IMR-90 (cell line): ENCODE measurements at regions not wholly inside any gene's neighbourhood (a gene's known extent, or its start where the extent isn't known, plus 50 kb on each side); places are given as distances from the start of the nearest gene placed in this dataset.

Experiments used
- ATAC-seq: fragments of 200-7000 bp; cut with Tn5 transposase; 2 replicates; pipeline ENCODE4 v1.9.1; 2020; ENCODE audit warnings: low read depth, mild to moderate bottlenecking, moderate library complexity
- BruUV-seq: library from RNA; stranded (reverse); fragments of 400-500 nt; replicated peaks from 2 replicates; lab custom pipeline; 2021; lab: Mats Ljungman, UMichigan
- CTCF ChIA-PET: fragments of 300-600 bp; formaldehyde crosslinking; extraction: SDS; loops from one replicate; lab custom pipeline; 2021; ENCODE audit warnings: antibody characterized with exemption; lab: Yijun Ruan, JAX
- POLR2A ChIA-PET: fragments of 300-600 bp; sonication (Branson Sonifier 250); formaldehyde crosslinking; loops from one replicate; lab custom pipeline; 2022; ENCODE audit warnings: antibody characterized with exemption; ENCODE audit not compliant: unreplicated experiment; lab: Charles Lee
- DNase-seq: peaks from one replicate; pipeline ENCODE4 v3.0.0; 2013
- H2AFZ ChIP-seq: replicated peaks from 2 replicates; pipeline ENCODE3; 2013; ENCODE audit warnings: low read length, mild to moderate bottlenecking; ENCODE audit not compliant: poor library complexity
- H2AK5ac ChIP-seq: 2 replicates; pipeline ENCODE4 v1.6.1; 2013; ENCODE audit warnings: low read depth, low read length, inconsistent platforms
- H2AK9ac ChIP-seq: replicated peaks from 2 replicates; pipeline ENCODE3; 2013; ENCODE audit warnings: mild to moderate bottlenecking, low read depth, low read length, moderate library complexity; ENCODE audit not compliant: poor library complexity
- H2BK120ac ChIP-seq: 2 replicates; pipeline ENCODE4 v1.6.1; 2013; ENCODE audit warnings: low read depth, low read length, inconsistent platforms
- H2BK15ac ChIP-seq: 3 replicates; pipeline ENCODE4 v1.6.1; 2013; ENCODE audit warnings: low read depth, low read length, inconsistent platforms
- H2BK20ac ChIP-seq: 2 replicates; pipeline ENCODE4 v1.6.1; 2013; ENCODE audit warnings: low read depth, mild to moderate bottlenecking, inconsistent platforms, low read length, moderate library complexity
- H2BK5ac ChIP-seq: 2 replicates; pipeline ENCODE4 v1.6.1; 2013; ENCODE audit warnings: mild to moderate bottlenecking, low read depth, low read length, inconsistent platforms; ENCODE audit not compliant: poor library complexity, severe bottlenecking
- H3K14ac ChIP-seq: replicated peaks from 2 replicates; pipeline ENCODE4 v1.6.1; 2013; ENCODE audit warnings: low read depth, low read length, inconsistent platforms
- H3K18ac ChIP-seq: 2 replicates; pipeline ENCODE4 v1.6.1; 2013; ENCODE audit warnings: low read depth, low read length, control low read depth
- H3K23ac ChIP-seq: 2 replicates; pipeline ENCODE4 v1.6.1; 2013; ENCODE audit warnings: low read depth, low read length, inconsistent platforms
- H3K27ac ChIP-seq: 2 replicates; pipeline ENCODE4 v1.5.1; 2013; ENCODE audit warnings: mild to moderate bottlenecking, control low read depth, low read length; ENCODE audit not compliant: insufficient read depth
- H3K27me3 ChIP-seq: 2 replicates; pipeline ENCODE4 v1.6.1; 2013; ENCODE audit warnings: low read length; ENCODE audit not compliant: control insufficient read depth, insufficient read depth
- H3K36me3 ChIP-seq: 2 replicates; pipeline ENCODE4 v1.6.1; 2013; ENCODE audit warnings: low read length, mixed read lengths; ENCODE audit not compliant: control insufficient read depth, insufficient read depth
- H3K4ac ChIP-seq: 2 replicates; pipeline ENCODE4 v1.6.1; 2013; ENCODE audit warnings: low read depth, low read length, inconsistent platforms
- H3K4me1 ChIP-seq: 2 replicates; pipeline ENCODE4 v1.6.1; 2013; ENCODE audit warnings: low read length, mixed read lengths; ENCODE audit not compliant: control insufficient read depth, insufficient read depth
- H3K4me2 ChIP-seq: 2 replicates; pipeline ENCODE4 v1.6.1; 2013; ENCODE audit warnings: low read depth, mild to moderate bottlenecking, control low read depth, low read length, moderate library complexity
- H3K4me3 ChIP-seq: 2 replicates; pipeline ENCODE4 v1.5.1; 2013; ENCODE audit warnings: low read depth, mild to moderate bottlenecking, control low read depth, low read length, moderate library complexity; ENCODE audit not compliant: insufficient read depth
- H3K56ac ChIP-seq: 2 replicates; pipeline ENCODE4 v1.6.1; 2013; ENCODE audit warnings: low read length, inconsistent platforms; ENCODE audit not compliant: insufficient read depth; ENCODE audit errors: extremely low read depth
- H3K79me1 ChIP-seq, 2 experiments: 2 replicates each; pipeline ENCODE4 v1.6.1; 2013; ENCODE audit warnings: low read length in 2 of 2, inconsistent platforms in 1 of 2, low read depth in 1 of 2
- H3K9ac ChIP-seq: 2 replicates; pipeline ENCODE4 v1.6.1; 2013; ENCODE audit warnings: low read depth, low read length, control low read depth
- H3K9me1 ChIP-seq: 2 replicates; pipeline ENCODE4 v1.6.1; 2013; ENCODE audit warnings: low read length, inconsistent platforms; ENCODE audit not compliant: insufficient read depth
- H3K9me3 ChIP-seq: 2 replicates; pipeline ENCODE4 v1.6.1; 2013; ENCODE audit warnings: low read length; ENCODE audit not compliant: control insufficient read depth, insufficient read depth
- H4K20me1 ChIP-seq: 2 replicates; pipeline ENCODE4 v1.6.1; 2013; ENCODE audit warnings: low read length, inconsistent platforms; ENCODE audit not compliant: insufficient read depth
- H4K5ac ChIP-seq: 2 replicates; pipeline ENCODE4 v1.6.1; 2013; ENCODE audit warnings: mild to moderate bottlenecking, low read depth, low read length, control low read depth
- H4K8ac ChIP-seq, 2 experiments: 2 replicates each; pipeline ENCODE4 v1.6.1; 2013; ENCODE audit warnings: low read depth in 2 of 2, low read length in 2 of 2, control low read depth in 1 of 2, inconsistent platforms in 1 of 2
- H4K91ac ChIP-seq: 2 replicates; pipeline ENCODE4 v1.6.1; 2013; ENCODE audit warnings: low read depth, low read length, inconsistent platforms; ENCODE audit not compliant: insufficient read depth
- BHLHE40 ChIP-seq: fragments of 150-350 bp; IDR thresholded peaks from 2 replicates; pipeline ENCODE4 v1.6.1; 2016; ENCODE audit warnings: mild to moderate bottlenecking, low read depth, low read length
- CEBPB ChIP-seq: IDR thresholded peaks from 2 replicates; pipeline ENCODE4 v1.6.1; 2012; ENCODE audit warnings: low read depth, low read length, improper control_type of control experiment
- CHD1 ChIP-seq: IDR thresholded peaks from 2 replicates; pipeline ENCODE4 v1.6.1; 2012; ENCODE audit warnings: low read depth, low read length, improper control_type of control experiment
- FOS ChIP-seq: fragments of 150-350 bp; IDR thresholded peaks from 2 replicates; pipeline ENCODE4 v1.6.1; 2016; ENCODE audit warnings: low read depth, low read length
- MAFK ChIP-seq: IDR thresholded peaks from 2 replicates; pipeline ENCODE4 v1.6.1; 2012; ENCODE audit warnings: low read depth, low read length, improper control_type of control experiment
- MAZ ChIP-seq: IDR thresholded peaks from 2 replicates; pipeline ENCODE4 v1.6.1; 2012; ENCODE audit warnings: low read depth, mild to moderate bottlenecking, low read length, improper control_type of control experiment, moderate library complexity, borderline replicate concordance
- MXI1 ChIP-seq: IDR thresholded peaks from 2 replicates; pipeline ENCODE4 v1.6.1; 2012; ENCODE audit warnings: low read depth, mild to moderate bottlenecking, low read length, moderate library complexity, borderline replicate concordance
- NFE2L2 ChIP-seq: fragments of 150-350 bp; IDR thresholded peaks from 2 replicates; pipeline ENCODE4 v1.6.1; 2016; ENCODE audit warnings: low read depth, mild to moderate bottlenecking, low read length
- POLR2A ChIP-seq: IDR thresholded peaks from 2 replicates; pipeline ENCODE4 v1.6.1; 2012; ENCODE audit warnings: mild to moderate bottlenecking, low read depth, low read length
- RAD21 ChIP-seq: IDR thresholded peaks from 2 replicates; pipeline ENCODE4 v1.6.1; 2012; ENCODE audit warnings: low read length, improper control_type of control experiment
- RCOR1 ChIP-seq: IDR thresholded peaks from 2 replicates; pipeline ENCODE4 v1.6.1; 2012; ENCODE audit warnings: mild to moderate bottlenecking, low read length, improper control_type of control experiment; ENCODE audit not compliant: insufficient replicate concordance
- RFX5 ChIP-seq: IDR thresholded peaks from 2 replicates; pipeline ENCODE4 v1.8.0; 2012; ENCODE audit warnings: low read depth, mild to moderate bottlenecking, low read length, moderate library complexity
- SMC3 ChIP-seq: fragments of 150-350 bp; IDR thresholded peaks from 2 replicates; pipeline ENCODE4 v1.6.1; 2016; ENCODE audit warnings: low read depth, mild to moderate bottlenecking, antibody characterized with exemption, low read length, moderate library complexity
- WGBS, 2 experiments: methylation state at CpG; one replicate each; pipeline versions ENCODE4 v1.1.5 to v1.1.7; 2013; ENCODE audit warnings: missing lambda C conversion rate in 2 of 2; ENCODE audit not compliant: insufficient read length in 1 of 2; ENCODE audit errors: extremely low coverage in 2 of 2; 5-methylcytosine and 5-hydroxymethylcytosine counted together
- dilution Hi-C: fragments of 300-500 bp; cut with HindIII; formaldehyde crosslinking; loops from one replicate; pipeline ENCODE4 v1.14.3; 2018; ENCODE audit warnings: low sequenced_read_pairs; ENCODE audit not compliant: unreplicated experiment
- in situ Hi-C: fragments of 300-500 bp; cut with MboI; formaldehyde crosslinking; loops from 3 replicates; pipeline ENCODE4 v1.14.3; 2019; ENCODE audit warnings: low sequenced_read_pairs, inconsistent platforms, mixed read lengths
- intact Hi-C: fragments of 100-400 bp; cut with micrococcal nuclease; formaldehyde crosslinking; loops from 2 replicates; pipeline ENCODE4 v1.10.0; 2022

DNA sequence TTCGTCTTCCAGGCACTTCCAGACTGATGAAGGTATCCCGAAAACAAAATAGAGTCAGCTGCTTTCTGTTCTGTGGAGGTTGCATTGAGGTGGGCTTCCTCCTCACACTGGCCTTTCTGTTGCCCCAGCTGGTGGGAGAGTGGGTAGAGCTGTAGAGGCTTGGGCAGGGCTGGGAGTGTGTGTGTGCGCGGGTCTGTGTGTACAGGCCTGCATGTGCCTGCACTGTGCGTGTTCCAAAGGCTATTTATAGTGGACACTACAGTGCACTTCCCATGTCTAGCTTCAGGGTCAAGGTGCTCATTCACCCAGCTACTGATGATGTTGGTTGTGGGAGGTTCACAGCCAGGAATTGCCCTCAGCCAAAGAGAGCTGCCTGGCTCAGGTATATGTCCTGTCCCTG is 260.1 kb upstream of the HABP2 start:
- DNase-seq (no peak), ATAC-seq (no peak)
- no peak overlapping the region for H3K23ac ChIP-seq
- no peaks in the 10 kb centered on the region for H3K36me3 ChIP-seq
- no peaks in the 10 kb centered on the region for H3K9me1 ChIP-seq
- no peak overlapping the region for H3K4me3 ChIP-seq
- dilution Hi-C loops = no loop called here
- H2BK5ac ChIP-seq = no peak overlapping the region
- no peak overlapping the region for H2BK15ac ChIP-seq
- no peaks in the 10 kb centered on the region; the same call in 1 of the 2 replicates for H3K27me3 ChIP-seq
- H3K4ac ChIP-seq = no peak overlapping the region
- H2AK9ac ChIP-seq = no peak overlapping the region
- H4K20me1 ChIP-seq = no peaks in the 10 kb centered on the region
- no peak for TF ChIP-seq CHD1
- no peak for TF ChIP-seq SMC3
- TF ChIP-seq MAFK = no peak
- TF ChIP-seq BHLHE40 = no peak
- TF ChIP-seq MAZ = no peak
- no peak for TF ChIP-seq RCOR1
- no peak for TF ChIP-seq POLR2A
- TF ChIP-seq RAD21 = no peak
- no peak for TF ChIP-seq MXI1
- TF ChIP-seq FOS = no peak
- TF ChIP-seq NFE2L2 = no peak
- no peak for TF ChIP-seq CEBPB
- TF ChIP-seq RFX5 = no peak
- no peaks in the 10 kb centered on the region for H3K79me1 ChIP-seq
- H4K91ac ChIP-seq = no peak overlapping the region
- H3K27ac ChIP-seq = no peak overlapping the region
- H3K4me1 ChIP-seq = no peaks in the 10 kb centered on the region
- H3K9ac ChIP-seq = no peak overlapping the region
- H3K4me2 ChIP-seq = no peak overlapping the region
- ChIA-PET CTCF (interaction anchor here (0.6 kb wide), 2 partner anchors 12 to 570 kb away, joined by 3 to 7 read pairs; no protein-coding TSS in a partner anchor), POLR2A (no interaction called here)
- H2AFZ ChIP-seq = no peak overlapping the region
- in situ Hi-C loops = no loop called here
- H3K18ac ChIP-seq = no peak overlapping the region
- H3K14ac ChIP-seq = no peak overlapping the region
- H2AK5ac ChIP-seq = no peak overlapping the region
- intact Hi-C loops = no loop called here
- no TSS peak for BruUV-seq
- no peak overlapping the region for H3K56ac ChIP-seq
- no peaks in the 10 kb centered on the region for H3K9me3 ChIP-seq
- no peak overlapping the region for H4K8ac ChIP-seq
- no peak overlapping the region for H2BK120ac ChIP-seq
- no peak overlapping the region for H4K5ac ChIP-seq
- WGBS, 2 experiments = 100% methylated on average over 2 of the region's 5 CpGs; no CpG with 5 or more reads in 1 of the 2 experiments
- H2BK20ac ChIP-seq = no peak overlapping the region
